H9 (cell line): ENCODE measurements at regions not wholly inside any gene's neighbourhood (a gene's known extent, or its start where the extent isn't known, plus 50 kb on each side); places are given as distances from the start of the nearest gene placed in this dataset.
A peak's percentile ranks its signal among the peaks of the same experiment; 100 is the strongest.

Source experiments
- DNase-seq: peaks from one replicate; pipeline ENCODE4 v3.0.0-alpha.2; 2017
- H2AFZ ChIP-seq: one replicate; pipeline ENCODE4 v1.6.1; 2013; ENCODE audit warnings: mild to moderate bottlenecking, low read length, control low read depth, moderate library complexity
- H2AK5ac ChIP-seq: 2 replicates; pipeline ENCODE4 v1.6.1; 2013; ENCODE audit warnings: low read length, control low read depth, mixed read lengths; ENCODE audit not compliant: insufficient read length
- H2BK120ac ChIP-seq: one replicate; pipeline ENCODE4 v1.6.1; 2013; ENCODE audit warnings: low read depth, mild to moderate bottlenecking, low read length, control low read depth, inconsistent platforms; ENCODE audit not compliant: poor library complexity, severe bottlenecking
- H2BK12ac ChIP-seq: 2 replicates; pipeline ENCODE4 v1.6.1; 2013; ENCODE audit warnings: low read length, control low read depth, mixed read lengths, low read depth; ENCODE audit not compliant: insufficient read length
- H2BK15ac ChIP-seq: 2 replicates; pipeline ENCODE4 v1.6.1; 2013; ENCODE audit warnings: low read depth, low read length, control low read depth
- H2BK20ac ChIP-seq: one replicate; pipeline ENCODE4 v1.6.1; 2013; ENCODE audit warnings: low read depth, mild to moderate bottlenecking, low read length, control low read depth, inconsistent platforms; ENCODE audit not compliant: poor library complexity, severe bottlenecking
- H2BK5ac ChIP-seq: 2 replicates; pipeline ENCODE4 v1.6.1; 2013; ENCODE audit warnings: low read length, control low read depth, mixed read lengths; ENCODE audit not compliant: insufficient read length
- H3K14ac ChIP-seq: 2 replicates; pipeline ENCODE4 v1.6.1; 2013; ENCODE audit warnings: low read length, control low read depth; ENCODE audit not compliant: insufficient read depth
- H3K18ac ChIP-seq: 2 replicates; pipeline ENCODE4 v1.6.1; 2013; ENCODE audit warnings: low read depth, mild to moderate bottlenecking, mixed read lengths, low read length, control low read depth; ENCODE audit not compliant: insufficient read length
- H3K23ac ChIP-seq: 2 replicates; pipeline ENCODE4 v1.6.1; 2013; ENCODE audit warnings: low read length, control low read depth, mixed read lengths, low read depth; ENCODE audit not compliant: insufficient read length
- H3K23me2 ChIP-seq: 2 replicates; pipeline ENCODE4 v1.6.1; 2013; ENCODE audit warnings: low read depth, mild to moderate bottlenecking, mixed read lengths, low read length, control low read depth; ENCODE audit not compliant: insufficient read length, poor library complexity, severe bottlenecking
- H3K27ac ChIP-seq: 2 replicates; pipeline ENCODE4 v1.5.1; 2013; ENCODE audit warnings: low read length, control low read depth, mixed read lengths, low read depth; ENCODE audit not compliant: insufficient read length
- H3K27me3 ChIP-seq: 2 replicates; pipeline ENCODE4 v1.6.1; 2013; ENCODE audit warnings: low read length, control low read depth, inconsistent platforms; ENCODE audit not compliant: insufficient read depth
- H3K4ac ChIP-seq: 2 replicates; pipeline ENCODE4 v1.6.1; 2013; ENCODE audit warnings: low read depth, mild to moderate bottlenecking, control low read depth, inconsistent platforms, low read length, moderate library complexity
- H3K4me1 ChIP-seq: 2 replicates; pipeline ENCODE4 v1.6.1; 2013; ENCODE audit warnings: low read length, control low read depth, inconsistent platforms; ENCODE audit not compliant: insufficient read depth
- H3K4me2 ChIP-seq: 2 replicates; pipeline ENCODE4 v1.6.1; 2013; ENCODE audit warnings: low read length, control low read depth, mixed read lengths; ENCODE audit not compliant: insufficient read length, insufficient read depth
- H3K56ac ChIP-seq: 2 replicates; pipeline ENCODE4 v1.6.1; 2013; ENCODE audit warnings: low read depth, mild to moderate bottlenecking, mixed read lengths, low read length, control low read depth; ENCODE audit not compliant: insufficient read length
- H3K79me1 ChIP-seq: 2 replicates; pipeline ENCODE4 v1.6.1; 2013; ENCODE audit warnings: low read depth, mild to moderate bottlenecking, moderate library complexity, low read length, control low read depth, inconsistent platforms; ENCODE audit not compliant: insufficient read depth, poor library complexity, severe bottlenecking
- H3K79me2 ChIP-seq: 2 replicates; pipeline ENCODE4 v1.6.1; 2013; ENCODE audit warnings: low read length, control low read depth, inconsistent platforms; ENCODE audit not compliant: insufficient read depth
- H3K9ac ChIP-seq: 2 replicates; pipeline ENCODE4 v1.6.1; 2013; ENCODE audit warnings: low read length, control low read depth, mixed read lengths; ENCODE audit not compliant: insufficient read length; ENCODE audit errors: extremely low read depth
- H3K9me3 ChIP-seq: one replicate; pipeline ENCODE4 v1.6.1; 2013; ENCODE audit warnings: low read depth, low read length, inconsistent platforms; ENCODE audit not compliant: control insufficient read depth
- H3T11ph ChIP-seq: one replicate; pipeline ENCODE4 v1.6.1; 2013; ENCODE audit warnings: mild to moderate bottlenecking, low read length, control low read depth, inconsistent platforms
- H4K20me1 ChIP-seq: one replicate; pipeline ENCODE4 v1.6.1; 2013; ENCODE audit not compliant: control insufficient read depth, insufficient read length, insufficient read depth
- H4K5ac ChIP-seq: 2 replicates; pipeline ENCODE4 v1.6.1; 2013; ENCODE audit warnings: low read depth, mild to moderate bottlenecking, mixed read lengths, low read length, control low read depth; ENCODE audit not compliant: insufficient read length
- H4K8ac ChIP-seq: replicated peaks from 2 replicates; pipeline ENCODE4 v1.6.1; 2013; ENCODE audit warnings: low read length, control low read depth, mixed read lengths, low read depth; ENCODE audit not compliant: insufficient read length
- H4K91ac ChIP-seq: 2 replicates; pipeline ENCODE4 v1.6.1; 2013; ENCODE audit warnings: low read depth, mild to moderate bottlenecking, moderate library complexity, mixed read lengths, low read length, control low read depth; ENCODE audit not compliant: insufficient read length
- H3K27ac Mint-ChIP-seq, 3 experiments: 2 replicates in 2 of 3; 3 replicates in 1 of 3; pipeline ENCODE4 v1.8.0; 2020 to 2021; ENCODE audit warnings: mixed read lengths in 3 of 3, mild to moderate bottlenecking in 1 of 3, moderate library complexity in 1 of 3
- H3K27me3 Mint-ChIP-seq: 2 replicates; pipeline ENCODE4 v1.8.0; 2021; ENCODE audit warnings: low read depth, mild to moderate bottlenecking, moderate library complexity, mixed read lengths
- H3K36me3 Mint-ChIP-seq, 3 experiments: 2 replicates in 2 of 3; 3 replicates in 1 of 3; pipeline ENCODE4 v1.8.0; 2020 to 2021; ENCODE audit warnings: low read depth in 3 of 3, mixed read lengths in 3 of 3; ENCODE audit not compliant: insufficient read depth in 1 of 3
- H3K4me1 Mint-ChIP-seq, 2 experiments: 2 replicates each; pipeline ENCODE4 v1.8.0; 2020; ENCODE audit warnings: mixed read lengths in 2 of 2
- H3K4me3 Mint-ChIP-seq, 2 experiments: 2 replicates in 1 of 2; 3 replicates in 1 of 2; pipeline ENCODE4 v1.8.0; 2020 to 2021; ENCODE audit warnings: mild to moderate bottlenecking in 2 of 2, mixed read lengths in 2 of 2, moderate library complexity in 1 of 2
- H3K9me3 Mint-ChIP-seq, 2 experiments: 2 replicates in 1 of 2; 3 replicates in 1 of 2; pipeline ENCODE4 v1.8.0; 2020; ENCODE audit warnings: mild to moderate bottlenecking in 2 of 2, mixed read lengths in 2 of 2, moderate library complexity in 1 of 2
- WGBS: extraction: QIAGEN DNeasy Blood & Tissue Kit; methylation state at CpG from one replicate; pipeline ENCODE4 v1.1.7; 2013; ENCODE audit warnings: missing lambda C conversion rate, low lambda C conversion rate, mixed read lengths; ENCODE audit not compliant: insufficient read length; ENCODE audit errors: extremely low coverage; 5-methylcytosine and 5-hydroxymethylcytosine counted together
- TF ChIP-seq, protein P1 (sequence below): fragments of 200-600 bp; sonication (generic); conservative IDR thresholded peaks from 3 replicates; pipeline ENCODE4 v1.8.0; 2021; ENCODE audit warnings: antibody characterized with exemption, mild to moderate bottlenecking

- H3K4me3 Mint-ChIP-seq = no peak overlapping the region
- Histone ChIP-seq H4K91ac (no peak overlapping the region), H3K79me2 (no peaks in the 10 kb centered on the region), H2BK120ac (no peak overlapping the region), H3K56ac (no peak overlapping the region), H3K23me2 (no peaks in the 10 kb centered on the region), H3K14ac (no peak overlapping the region), H3K27ac (no peak overlapping the region), H4K5ac (no peak overlapping the region), H2AFZ (no peak overlapping the region), H3K79me1 (no peaks in the 10 kb centered on the region), H3K9ac (no peak overlapping the region), H3K9me3 (no peaks in the 10 kb centered on the region), H4K20me1 (no peaks in the 10 kb centered on the region), H4K8ac (no peak overlapping the region), H3K4ac (no peak overlapping the region), H2BK5ac (no peak overlapping the region), H2BK20ac (no peak overlapping the region), H3K27me3 (no peaks in the 10 kb centered on the region), H2AK5ac (no peak overlapping the region), H3K4me1 (no peaks in the 10 kb centered on the region), H3K23ac (peak overlapping the region; percentile 69), H3K4me2 (no peak overlapping the region), H2BK12ac (no peak overlapping the region), H3K18ac (no peak overlapping the region), H2BK15ac (no peak overlapping the region), H3T11ph (no peak overlapping the region)
- TF ChIP-seq, protein P1, sequence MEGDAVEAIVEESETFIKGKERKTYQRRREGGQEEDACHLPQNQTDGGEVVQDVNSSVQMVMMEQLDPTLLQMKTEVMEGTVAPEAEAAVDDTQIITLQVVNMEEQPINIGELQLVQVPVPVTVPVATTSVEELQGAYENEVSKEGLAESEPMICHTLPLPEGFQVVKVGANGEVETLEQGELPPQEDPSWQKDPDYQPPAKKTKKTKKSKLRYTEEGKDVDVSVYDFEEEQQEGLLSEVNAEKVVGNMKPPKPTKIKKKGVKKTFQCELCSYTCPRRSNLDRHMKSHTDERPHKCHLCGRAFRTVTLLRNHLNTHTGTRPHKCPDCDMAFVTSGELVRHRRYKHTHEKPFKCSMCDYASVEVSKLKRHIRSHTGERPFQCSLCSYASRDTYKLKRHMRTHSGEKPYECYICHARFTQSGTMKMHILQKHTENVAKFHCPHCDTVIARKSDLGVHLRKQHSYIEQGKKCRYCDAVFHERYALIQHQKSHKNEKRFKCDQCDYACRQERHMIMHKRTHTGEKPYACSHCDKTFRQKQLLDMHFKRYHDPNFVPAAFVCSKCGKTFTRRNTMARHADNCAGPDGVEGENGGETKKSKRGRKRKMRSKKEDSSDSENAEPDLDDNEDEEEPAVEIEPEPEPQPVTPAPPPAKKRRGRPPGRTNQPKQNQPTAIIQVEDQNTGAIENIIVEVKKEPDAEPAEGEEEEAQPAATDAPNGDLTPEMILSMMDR = no peak
- H3K36me3 Mint-ChIP-seq = no peaks in the 10 kb centered on the region
- DNase-seq = no peak
- H3K27me3 Mint-ChIP-seq = peaks cover 5% of the 10 kb centered on the region
- H3K4me1 Mint-ChIP-seq = no peaks in the 10 kb centered on the region
- WGBS = no CpG with 5 or more reads among the region's 8 CpGs
- no peak overlapping the region for H3K27ac Mint-ChIP-seq
- no peaks in the 10 kb centered on the region; a peak in 1 of 5 replicates for H3K9me3 Mint-ChIP-seq
Measured at GRCh38 chr7:25399000-25399750, 170.9 kb upstream of the NPVF start.
